ENCODE measurements at regions not wholly inside any gene's neighbourhood (a gene's known extent, or its start where the extent isn't known, plus 50 kb on each side); places are given as distances from the start of the nearest gene placed in this dataset.

- no peak overlapping the region for H3K4me3 ChIP-seq (ENCODE audit: low read length)
- H3K9ac ChIP-seq (ENCODE audit: low read depth, low read length), result no peak overlapping the region
- H3K9me3 ChIP-seq (replicated peaks; ENCODE audit: low read length), result no peaks in the 10 kb centered on the region
- H3K4me1 ChIP-seq (ENCODE audit: control insufficient read depth, insufficient read depth, low read length), result peaks cover 12% of the 10 kb centered on the region
- H3K4me2 ChIP-seq (ENCODE audit: low read length), result no peak overlapping the region
- no peaks in the 10 kb centered on the region for H3K36me3 ChIP-seq (ENCODE audit: insufficient read depth, low read length)
- no peaks in the 10 kb centered on the region for H3K27me3 ChIP-seq (ENCODE audit: control insufficient read depth, insufficient read depth, low read length)
Observed at GRCh38 chr13:64274481-64275217, 2859.0 kb upstream of the PCDH20 start.

- Histone ChIP-seq H3K4me2 (ENCODE audit: low read length) (no peak overlapping the region), H3K27me3 (ENCODE audit: control insufficient read depth, insufficient read depth, low read length) (no peaks in the 10 kb centered on the region), H3K36me3 (ENCODE audit: insufficient read depth, low read length) (no peaks in the 10 kb centered on the region), H3K4me3 (ENCODE audit: low read length) (no peak overlapping the region), H3K4me1 (ENCODE audit: control insufficient read depth, insufficient read depth, low read length) (peaks cover 6% of the 10 kb centered on the region), H3K9ac (ENCODE audit: low read depth, low read length) (no peak overlapping the region), H3K9me3 (replicated peaks; ENCODE audit: low read length) (no peaks in the 10 kb centered on the region)
Observed at GRCh38 chr13:64273780-64274179, 2858.1 kb upstream of the PCDH20 start.

GRCh38 chr13:64272681-64273080, 2857.0 kb upstream of the PCDH20 start:
- Histone ChIP-seq H3K4me3 (ENCODE audit: low read length) (no peak overlapping the region), H3K4me1 (ENCODE audit: control insufficient read depth, insufficient read depth, low read length) (no peaks in the 10 kb centered on the region), H3K36me3 (ENCODE audit: insufficient read depth, low read length) (no peaks in the 10 kb centered on the region), H3K4me2 (ENCODE audit: low read length) (no peak overlapping the region), H3K9ac (ENCODE audit: low read depth, low read length) (no peak overlapping the region), H3K27me3 (ENCODE audit: control insufficient read depth, insufficient read depth, low read length) (no peaks in the 10 kb centered on the region), H3K9me3 (replicated peaks; ENCODE audit: low read length) (no peaks in the 10 kb centered on the region)

- H3K36me3 ChIP-seq (ENCODE audit: insufficient read depth, low read length), result no peaks in the 10 kb centered on the region
- no peaks in the 10 kb centered on the region for H3K4me1 ChIP-seq (ENCODE audit: control insufficient read depth, insufficient read depth, low read length)
- no peak overlapping the region for H3K9ac ChIP-seq (ENCODE audit: low read depth, low read length)
- H3K9me3 ChIP-seq (replicated peaks; ENCODE audit: low read length), result peaks cover 5% of the 10 kb centered on the region
- no peak overlapping the region for H3K4me3 ChIP-seq (ENCODE audit: low read length)
- no peaks in the 10 kb centered on the region for H3K27me3 ChIP-seq (ENCODE audit: control insufficient read depth, insufficient read depth, low read length)
- H3K4me2 ChIP-seq (ENCODE audit: low read length), result no peak overlapping the region
Observed at GRCh38 chr13:64266024-64266423, 2850.4 kb upstream of the PCDH20 start.

GRCh38 chr13:64263285-64263684, 2847.6 kb upstream of the PCDH20 start:
- Histone ChIP-seq H3K9me3 (replicated peaks; ENCODE audit: low read length) (peaks cover 5% of the 10 kb centered on the region), H3K27me3 (ENCODE audit: control insufficient read depth, insufficient read depth, low read length) (no peaks in the 10 kb centered on the region), H3K9ac (ENCODE audit: low read depth, low read length) (no peak overlapping the region), H3K36me3 (ENCODE audit: insufficient read depth, low read length) (no peaks in the 10 kb centered on the region), H3K4me2 (ENCODE audit: low read length) (no peak overlapping the region), H3K4me3 (ENCODE audit: low read length) (no peak overlapping the region), H3K4me1 (ENCODE audit: control insufficient read depth, insufficient read depth, low read length) (no peaks in the 10 kb centered on the region)

GRCh38 chr13:64256751-64257150, 2841.1 kb upstream of the PCDH20 start:
- Histone ChIP-seq H3K4me3 (ENCODE audit: low read length) (no peak overlapping the region), H3K9ac (ENCODE audit: low read depth, low read length) (no peak overlapping the region), H3K4me2 (ENCODE audit: low read length) (no peak overlapping the region), H3K36me3 (ENCODE audit: insufficient read depth, low read length) (no peaks in the 10 kb centered on the region), H3K4me1 (ENCODE audit: control insufficient read depth, insufficient read depth, low read length) (peaks cover 3% of the 10 kb centered on the region), H3K9me3 (replicated peaks; ENCODE audit: low read length) (no peaks in the 10 kb centered on the region), H3K27me3 (ENCODE audit: control insufficient read depth, insufficient read depth, low read length) (no peaks in the 10 kb centered on the region)

- no peak overlapping the region for H3K4me2 ChIP-seq (ENCODE audit: low read length)
- H3K9ac ChIP-seq (ENCODE audit: low read depth, low read length), result no peak overlapping the region
- H3K9me3 ChIP-seq (replicated peaks; ENCODE audit: low read length), result no peaks in the 10 kb centered on the region
- H3K4me3 ChIP-seq (ENCODE audit: low read length), result no peak overlapping the region
- peaks cover 3% of the 10 kb centered on the region for H3K4me1 ChIP-seq (ENCODE audit: control insufficient read depth, insufficient read depth, low read length)
- H3K27me3 ChIP-seq (ENCODE audit: control insufficient read depth, insufficient read depth, low read length), result no peaks in the 10 kb centered on the region
- no peaks in the 10 kb centered on the region for H3K36me3 ChIP-seq (ENCODE audit: insufficient read depth, low read length)
Observed at GRCh38 chr13:64255988-64256387, 2840.3 kb upstream of the PCDH20 start.

GRCh38 chr13:64248371-64249065, 2832.9 kb upstream of the PCDH20 start:
- no peaks in the 10 kb centered on the region for H3K36me3 ChIP-seq (ENCODE audit: insufficient read depth, low read length)
- no peak overlapping the region for H3K9ac ChIP-seq (ENCODE audit: low read depth, low read length)
- H3K4me3 ChIP-seq (ENCODE audit: low read length), result no peak overlapping the region
- H3K27me3 ChIP-seq (ENCODE audit: control insufficient read depth, insufficient read depth, low read length), result no peaks in the 10 kb centered on the region
- H3K4me1 ChIP-seq (ENCODE audit: control insufficient read depth, insufficient read depth, low read length), result peaks cover 11% of the 10 kb centered on the region
- H3K9me3 ChIP-seq (replicated peaks; ENCODE audit: low read length), result no peaks in the 10 kb centered on the region
- no peak overlapping the region for H3K4me2 ChIP-seq (ENCODE audit: low read length)

- H3K36me3 ChIP-seq (ENCODE audit: insufficient read depth, low read length), result no peaks in the 10 kb centered on the region
- peak overlapping the region; percentile 57 for H3K9ac ChIP-seq (ENCODE audit: low read depth, low read length)
- H3K4me1 ChIP-seq (ENCODE audit: control insufficient read depth, insufficient read depth, low read length), result peaks cover 29% of the 10 kb centered on the region
- no peaks in the 10 kb centered on the region for H3K27me3 ChIP-seq (ENCODE audit: control insufficient read depth, insufficient read depth, low read length)
- peak overlapping the region; percentile 33 for H3K4me2 ChIP-seq (ENCODE audit: low read length)
- no peak overlapping the region for H3K4me3 ChIP-seq (ENCODE audit: low read length)
- H3K9me3 ChIP-seq (replicated peaks; ENCODE audit: low read length), result no peaks in the 10 kb centered on the region
Observed at GRCh38 chr13:64239372-64239771, 2823.7 kb upstream of the PCDH20 start.

GRCh38 chr13:64234255-64234654, 2818.6 kb upstream of the PCDH20 start:
- peaks cover 22% of the 10 kb centered on the region for H3K4me1 ChIP-seq (ENCODE audit: control insufficient read depth, insufficient read depth, low read length)
- H3K9ac ChIP-seq (ENCODE audit: low read depth, low read length), result no peak overlapping the region
- H3K27me3 ChIP-seq (ENCODE audit: control insufficient read depth, insufficient read depth, low read length), result no peaks in the 10 kb centered on the region
- H3K9me3 ChIP-seq (replicated peaks; ENCODE audit: low read length), result no peaks in the 10 kb centered on the region
- H3K4me3 ChIP-seq (ENCODE audit: low read length), result no peak overlapping the region
- no peak overlapping the region for H3K4me2 ChIP-seq (ENCODE audit: low read length)
- H3K36me3 ChIP-seq (ENCODE audit: insufficient read depth, low read length), result no peaks in the 10 kb centered on the region

- Histone ChIP-seq H3K36me3 (ENCODE audit: insufficient read depth, low read length) (no peaks in the 10 kb centered on the region), H3K9ac (ENCODE audit: low read depth, low read length) (no peak overlapping the region), H3K9me3 (replicated peaks; ENCODE audit: low read length) (no peaks in the 10 kb centered on the region), H3K27me3 (ENCODE audit: control insufficient read depth, insufficient read depth, low read length) (no peaks in the 10 kb centered on the region), H3K4me3 (ENCODE audit: low read length) (no peak overlapping the region), H3K4me2 (ENCODE audit: low read length) (no peak overlapping the region), H3K4me1 (ENCODE audit: control insufficient read depth, insufficient read depth, low read length) (no peaks in the 10 kb centered on the region)
Observed at GRCh38 chr13:64223016-64223415, 2807.4 kb upstream of the PCDH20 start.

Measured in skeletal muscle satellite cell (primary cell).